Epithelial cell of proximal tubule (primary cell): ENCODE measurements at regions not wholly inside any gene's neighbourhood (a gene's known extent, or its start where the extent isn't known, plus 50 kb on each side); places are given as distances from the start of the nearest gene placed in this dataset.

Experiments
- DNase-seq: peaks from one replicate; pipeline ENCODE4 v3.0.0-alpha.2; 2011; ENCODE audit warnings: low read depth
- H3K4me3 ChIP-seq: 2 replicates; pipeline ENCODE4 v1.5.1; 2011; ENCODE audit warnings: low read depth, mild to moderate bottlenecking, low read length
- TF ChIP-seq, protein P1 (sequence below): conservative IDR thresholded peaks from 2 replicates; pipeline ENCODE4 v1.5.1; 2012; ENCODE audit warnings: low read depth, mild to moderate bottlenecking, low read length

DNA sequence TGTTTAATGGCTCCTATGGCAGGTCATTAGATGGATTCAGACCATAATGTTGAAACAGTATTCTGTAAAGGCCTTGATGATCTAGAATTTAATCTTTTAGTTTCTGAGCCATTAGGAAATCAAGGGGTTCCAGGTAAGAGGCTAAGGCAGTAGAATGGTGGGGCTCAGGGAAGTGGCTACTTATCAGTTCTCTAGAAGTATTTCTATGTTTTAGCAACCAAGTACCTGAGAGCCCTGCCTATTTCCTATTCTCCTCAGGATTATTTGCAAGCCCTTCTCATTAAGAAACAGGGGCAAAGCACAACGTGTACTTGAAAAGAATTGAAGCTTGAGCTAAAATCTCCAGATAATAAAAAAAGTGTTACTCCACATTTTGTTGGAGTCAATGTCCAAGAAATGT is 646.5 kb downstream of the RNF144B start:
- no peak for DNase-seq
- TF ChIP-seq, protein P1, sequence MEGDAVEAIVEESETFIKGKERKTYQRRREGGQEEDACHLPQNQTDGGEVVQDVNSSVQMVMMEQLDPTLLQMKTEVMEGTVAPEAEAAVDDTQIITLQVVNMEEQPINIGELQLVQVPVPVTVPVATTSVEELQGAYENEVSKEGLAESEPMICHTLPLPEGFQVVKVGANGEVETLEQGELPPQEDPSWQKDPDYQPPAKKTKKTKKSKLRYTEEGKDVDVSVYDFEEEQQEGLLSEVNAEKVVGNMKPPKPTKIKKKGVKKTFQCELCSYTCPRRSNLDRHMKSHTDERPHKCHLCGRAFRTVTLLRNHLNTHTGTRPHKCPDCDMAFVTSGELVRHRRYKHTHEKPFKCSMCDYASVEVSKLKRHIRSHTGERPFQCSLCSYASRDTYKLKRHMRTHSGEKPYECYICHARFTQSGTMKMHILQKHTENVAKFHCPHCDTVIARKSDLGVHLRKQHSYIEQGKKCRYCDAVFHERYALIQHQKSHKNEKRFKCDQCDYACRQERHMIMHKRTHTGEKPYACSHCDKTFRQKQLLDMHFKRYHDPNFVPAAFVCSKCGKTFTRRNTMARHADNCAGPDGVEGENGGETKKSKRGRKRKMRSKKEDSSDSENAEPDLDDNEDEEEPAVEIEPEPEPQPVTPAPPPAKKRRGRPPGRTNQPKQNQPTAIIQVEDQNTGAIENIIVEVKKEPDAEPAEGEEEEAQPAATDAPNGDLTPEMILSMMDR = no peak
- no peak overlapping the region for H3K4me3 ChIP-seq

DNA sequence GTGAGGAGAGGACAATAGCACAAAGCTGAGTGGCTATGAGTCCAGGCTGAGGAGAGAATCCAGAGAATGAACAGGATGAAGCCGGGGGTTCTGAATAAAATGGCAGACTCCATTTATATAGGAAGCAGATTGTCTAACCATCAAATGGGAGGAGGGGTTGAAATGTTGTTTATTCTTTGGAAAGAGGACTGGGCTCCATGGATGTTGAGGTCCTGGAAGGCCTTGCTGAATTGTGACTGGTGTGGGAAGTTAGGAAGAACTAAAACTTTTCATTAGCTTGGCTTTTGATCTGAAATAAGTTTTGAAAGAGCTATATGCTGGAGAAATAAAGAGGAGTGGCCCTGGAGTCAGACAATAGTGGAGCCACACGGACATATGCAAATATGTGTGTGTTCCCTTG is 647.8 kb downstream of the RNF144B start:
- no peak for DNase-seq
- H3K4me3 ChIP-seq = no peak overlapping the region
- TF ChIP-seq, protein P1 = no peak

DNA sequence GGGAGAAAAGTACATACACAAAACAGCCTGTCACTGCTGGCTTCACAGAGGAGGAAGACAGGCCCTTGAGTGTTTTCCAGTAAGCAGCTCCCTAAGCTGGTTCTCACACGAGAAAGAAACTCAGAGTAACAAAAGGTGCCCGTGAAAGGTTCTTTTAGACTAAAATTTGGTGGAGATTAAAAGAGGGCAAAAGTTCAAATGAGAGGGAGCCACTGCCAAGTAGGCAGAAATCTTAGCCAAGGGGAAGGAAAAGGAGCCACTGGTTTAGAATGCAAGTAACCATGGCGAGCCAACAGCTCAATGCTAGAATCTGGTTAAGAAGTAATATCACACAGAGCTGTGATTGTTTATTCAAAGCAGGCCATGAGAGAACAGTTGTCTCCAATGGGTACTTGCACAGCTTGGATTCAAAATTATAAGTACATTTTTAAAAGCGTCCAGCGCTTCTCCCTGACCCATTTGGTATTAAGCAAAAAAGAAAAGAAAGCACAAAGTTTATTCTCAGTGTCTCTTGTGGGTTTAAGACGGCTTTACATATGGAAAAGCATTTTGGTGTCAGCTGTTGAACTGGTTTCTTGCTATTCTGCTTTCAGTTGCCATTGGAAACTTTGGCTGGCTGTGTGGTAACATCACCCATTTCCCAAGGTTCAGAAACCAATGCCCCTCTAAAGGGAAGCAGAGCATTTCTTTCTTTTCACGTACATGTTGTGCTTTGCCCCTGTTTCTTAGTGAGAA is 648.5 kb downstream of the RNF144B start:
- no peak overlapping the region for H3K4me3 ChIP-seq
- no peak for DNase-seq
- TF ChIP-seq, protein P1 = no peak

DNA sequence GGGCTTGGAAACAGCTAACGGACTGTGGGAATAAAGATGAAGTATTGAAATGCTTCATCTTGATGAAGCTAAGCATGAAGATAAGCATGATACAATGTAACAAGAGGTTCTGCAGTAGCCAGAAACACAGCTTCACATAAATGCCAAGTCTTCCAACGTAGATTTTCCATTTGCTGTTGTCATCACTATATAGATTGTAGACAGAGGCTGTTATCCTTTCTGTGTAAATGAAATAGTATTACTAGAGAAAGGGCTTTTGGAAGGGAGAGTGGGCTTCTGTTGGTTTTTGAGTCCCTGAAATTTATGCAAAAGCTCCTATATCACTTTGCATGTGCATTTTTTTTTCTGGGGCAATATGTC is 649.0 kb downstream of the RNF144B start:
- H3K4me3 ChIP-seq = no peak overlapping the region
- TF ChIP-seq, protein P1 = no peak
- no peak for DNase-seq

DNA sequence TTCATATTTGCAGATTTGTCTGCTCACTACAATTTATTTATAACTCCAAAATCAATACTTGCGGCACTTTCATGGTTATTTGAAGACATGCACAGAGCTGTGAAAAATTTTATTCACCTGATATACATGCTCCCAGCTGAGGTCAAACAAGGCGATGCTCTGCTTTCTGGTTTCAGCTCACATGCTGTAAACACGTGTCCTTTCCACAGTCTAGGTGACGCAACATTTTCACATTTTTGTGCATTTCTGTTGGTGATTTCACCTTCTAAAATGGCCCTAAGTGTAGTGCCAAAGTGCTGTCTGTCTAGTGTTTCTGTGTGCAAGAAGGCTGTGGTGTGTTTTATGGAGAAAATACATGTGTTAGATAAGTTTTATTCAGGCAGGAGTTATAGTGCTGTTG is 650.5 kb downstream of the RNF144B start:
- H3K4me3 ChIP-seq = no peak overlapping the region
- TF ChIP-seq, protein P1 = no peak
- no peak for DNase-seq

DNA sequence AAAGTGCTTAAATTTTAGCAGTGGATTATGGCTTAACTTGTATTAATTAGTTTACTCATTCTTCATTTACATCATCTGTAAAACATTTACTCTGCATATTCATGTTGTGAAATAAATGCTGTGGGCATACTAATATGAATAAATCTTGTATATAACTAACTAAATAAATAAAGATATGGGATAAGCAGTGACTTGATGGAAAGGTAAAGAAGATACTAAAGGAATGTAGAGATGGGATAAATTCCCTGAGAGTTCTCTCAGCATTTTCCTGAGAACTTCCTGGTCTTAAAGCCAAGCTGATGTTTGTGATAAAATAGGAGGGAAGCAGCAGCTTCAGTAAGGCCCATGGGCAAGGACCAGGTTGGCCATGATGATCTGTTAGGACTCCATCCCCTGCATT is 652.1 kb downstream of the RNF144B start:
- H3K4me3 ChIP-seq = no peak overlapping the region
- TF ChIP-seq, protein P1 = no peak
- DNase-seq = no peak

DNA sequence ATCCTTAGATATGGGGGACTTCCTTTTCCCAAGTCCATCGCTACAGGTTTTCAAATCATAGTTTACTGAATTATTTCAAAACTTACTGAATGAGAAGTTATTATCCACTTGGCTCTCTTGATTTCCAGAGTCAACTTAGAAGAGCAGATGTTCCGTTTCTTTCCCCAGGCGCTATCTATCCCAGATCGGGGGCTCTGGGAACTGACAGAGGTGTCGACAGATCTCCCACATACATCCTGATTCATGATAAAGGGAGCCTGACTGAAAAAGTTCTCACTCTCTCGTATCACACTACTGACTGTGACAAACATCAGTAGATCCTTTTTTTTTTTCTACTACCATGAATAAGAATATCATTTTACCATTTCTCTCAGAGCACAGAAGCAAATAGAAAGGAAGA is 654.8 kb downstream of the RNF144B start:
- TF ChIP-seq, protein P1 = no peak
- H3K4me3 ChIP-seq = no peak overlapping the region
- no peak for DNase-seq
